Anterior cingulate cortex (tissue), 58 donors: ENCODE measurements at regions not wholly inside any gene's neighbourhood (a gene's known extent, or its start where the extent isn't known, plus 50 kb on each side); places are given as distances from the start of the nearest gene placed in this dataset.
"Not testable (repeated sequence)": the region's sequence is repeated elsewhere in the genome, so short reads cannot be mapped to it uniquely, and the experiment has no call there.

Experiments
- DNase-seq, 58 donors: peaks; one replicate each; lab custom pipeline; 2025; lab: John Stamatoyannopoulos, UW

DNA sequence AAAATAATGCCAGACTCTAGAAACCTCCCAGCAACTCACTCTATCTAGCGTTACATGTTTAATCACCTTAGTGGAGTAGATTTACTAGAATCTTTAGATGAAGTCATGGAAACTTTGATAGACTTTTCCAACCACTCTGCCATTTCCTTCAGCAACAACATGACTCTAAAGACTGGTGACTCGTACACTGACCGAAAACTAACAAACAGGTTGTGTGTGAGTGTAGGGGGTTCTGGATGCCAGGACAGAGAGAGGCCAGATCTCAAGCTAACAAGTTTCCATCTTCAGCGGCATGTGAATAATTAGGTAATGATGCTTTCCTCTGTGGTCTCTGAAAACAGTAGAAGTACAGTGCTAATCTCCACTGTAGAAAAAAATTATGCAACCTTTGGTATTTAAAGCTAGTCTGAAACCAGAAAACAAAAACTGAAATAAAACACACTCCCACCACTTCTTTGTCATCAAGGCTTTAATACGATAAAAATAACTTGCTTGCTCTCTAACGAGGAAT, 286.4 kb downstream of the PRDM5 start:
- no peak for DNase-seq

DNA sequence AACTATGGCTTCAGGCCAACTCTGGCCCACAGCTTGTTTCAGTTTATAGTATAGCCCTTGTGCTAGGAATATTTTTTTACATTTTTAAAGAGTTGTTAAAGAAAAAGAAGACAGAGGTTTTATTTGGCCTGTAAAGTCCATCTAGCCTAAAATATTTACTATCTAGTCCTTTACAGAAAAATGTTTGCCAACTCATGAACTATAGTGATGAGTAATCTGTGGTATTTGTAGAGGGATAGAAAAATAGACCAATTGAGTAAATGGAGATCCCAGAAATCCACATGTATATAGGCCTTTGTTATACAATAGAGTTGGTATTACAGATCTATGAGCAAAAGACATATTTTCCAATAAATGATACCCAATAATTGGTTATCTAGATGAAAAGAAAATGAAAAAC, 288.7 kb downstream of the PRDM5 start:
- DNase-seq = no peak

DNA sequence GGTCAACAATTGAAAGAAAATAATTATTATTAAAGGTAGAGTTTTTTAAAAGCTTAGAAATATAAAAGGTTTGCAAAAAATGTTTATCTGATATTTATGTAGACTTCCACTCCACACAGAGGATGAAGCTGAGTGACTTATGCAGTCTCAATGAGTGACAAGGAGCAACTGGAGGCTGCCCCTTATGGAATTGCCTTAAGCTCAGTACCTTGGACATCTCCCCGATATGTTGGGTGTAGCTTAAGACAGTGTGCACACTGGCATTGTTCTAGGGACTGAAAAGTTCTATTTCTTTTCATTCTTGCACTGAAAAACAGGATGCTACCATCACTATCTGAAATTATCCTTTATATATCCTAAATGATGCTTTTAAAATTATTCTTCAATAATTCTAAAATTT, 292.1 kb downstream of the PRDM5 start:
- no peak for DNase-seq

DNA sequence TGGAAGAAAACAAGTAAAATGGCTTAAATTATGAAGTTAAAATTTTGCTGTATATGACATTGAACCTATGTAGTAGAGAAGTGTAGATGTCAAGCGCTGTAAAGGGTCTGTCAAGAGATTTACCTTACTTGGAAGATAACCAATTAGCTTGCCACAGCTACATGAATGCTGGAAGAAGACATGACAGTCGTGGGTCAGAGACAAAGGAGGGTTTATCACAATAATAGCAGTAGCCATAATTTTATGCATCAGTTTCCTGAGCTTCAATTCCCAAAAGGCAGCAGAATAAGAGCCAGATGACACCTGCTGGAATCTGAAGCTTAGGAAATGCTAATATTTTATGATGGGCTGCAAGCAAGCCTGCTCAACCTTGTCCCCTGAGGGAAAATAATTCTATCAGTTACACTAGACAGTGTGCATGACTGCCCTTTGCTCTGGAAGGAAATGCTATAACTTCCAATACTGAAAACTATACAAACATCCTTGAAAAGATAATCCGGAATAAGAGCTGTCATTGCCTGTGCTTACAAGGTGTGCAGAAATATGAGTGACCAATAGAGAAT, 292.9 kb downstream of the PRDM5 start:
- DNase-seq = no peak

DNA sequence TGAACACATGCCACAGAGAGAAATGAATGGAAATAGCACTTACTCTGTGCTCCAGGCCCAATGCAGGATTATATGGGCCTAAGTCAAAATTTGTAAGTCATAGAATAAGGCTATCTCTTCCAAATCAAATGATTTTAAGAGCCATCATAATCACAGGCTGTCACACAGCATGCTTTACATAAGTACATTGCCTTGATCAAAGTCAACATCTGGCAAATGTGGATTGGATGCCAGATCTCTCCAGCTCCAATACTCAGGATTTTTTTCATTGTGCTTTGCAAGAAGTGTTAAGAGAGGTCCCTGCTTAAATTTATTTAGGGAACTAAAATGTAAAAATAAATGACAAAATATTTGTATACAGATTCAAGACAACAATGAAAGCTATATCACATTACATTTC, 299.9 kb downstream of the PRDM5 start:
- no peak for DNase-seq

DNA sequence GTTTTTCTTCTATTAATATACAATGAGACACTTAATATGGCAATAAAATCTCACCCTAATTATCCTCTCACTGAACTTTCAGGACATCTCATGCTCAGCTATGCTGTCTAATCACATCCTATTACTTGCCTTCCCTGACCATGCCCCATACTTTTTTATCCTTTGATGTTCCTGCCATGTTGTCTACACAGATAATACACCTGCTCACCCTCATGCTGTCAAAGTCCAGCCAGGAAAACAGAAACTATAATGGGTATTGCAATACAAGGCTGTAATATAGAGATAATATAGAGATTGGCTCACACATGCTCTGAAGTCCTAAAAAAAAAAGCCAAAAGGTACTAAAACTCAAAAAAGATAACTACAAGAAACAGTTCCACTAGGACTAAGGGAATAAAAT, 305.4 kb downstream of the PRDM5 start:
- no peak for DNase-seq

DNA sequence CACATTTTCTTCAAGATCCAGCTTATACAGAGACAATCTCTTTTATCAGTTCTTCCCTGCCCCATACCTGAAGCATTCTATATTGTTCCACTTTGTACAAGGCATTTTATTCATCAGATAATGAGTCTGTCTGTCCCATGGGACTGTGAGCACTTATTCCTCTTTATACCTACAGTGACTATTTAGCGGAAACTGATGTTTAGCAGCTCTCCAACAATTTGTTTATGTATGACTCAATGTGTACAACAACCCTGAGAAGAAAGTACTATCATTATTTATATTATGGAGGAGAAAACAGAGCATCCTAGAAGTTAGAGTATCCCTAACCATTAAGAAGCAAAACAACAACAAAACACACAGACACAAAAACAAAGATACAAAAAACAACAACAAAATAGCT, 306.5 kb downstream of the PRDM5 start:
- no peak for DNase-seq

DNA sequence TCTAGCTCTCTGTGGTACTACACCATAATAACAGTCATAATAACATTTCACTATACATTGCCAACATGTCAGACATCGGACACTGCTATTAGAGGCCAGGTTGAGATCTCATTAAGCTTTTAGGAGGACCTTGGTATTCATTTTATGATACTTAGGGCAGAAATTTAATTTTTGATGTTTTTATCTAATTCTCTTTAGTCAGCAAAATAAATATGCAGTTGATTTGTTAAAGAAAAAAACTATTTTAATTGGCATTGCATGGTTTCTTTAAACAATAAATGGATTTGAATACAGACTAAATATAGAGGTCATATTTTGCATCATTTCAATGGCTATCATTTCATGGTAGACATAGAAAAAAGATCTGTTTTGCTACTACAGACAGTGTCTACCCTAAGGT, 308.7 kb downstream of the PRDM5 start:
- no peak for DNase-seq

DNA sequence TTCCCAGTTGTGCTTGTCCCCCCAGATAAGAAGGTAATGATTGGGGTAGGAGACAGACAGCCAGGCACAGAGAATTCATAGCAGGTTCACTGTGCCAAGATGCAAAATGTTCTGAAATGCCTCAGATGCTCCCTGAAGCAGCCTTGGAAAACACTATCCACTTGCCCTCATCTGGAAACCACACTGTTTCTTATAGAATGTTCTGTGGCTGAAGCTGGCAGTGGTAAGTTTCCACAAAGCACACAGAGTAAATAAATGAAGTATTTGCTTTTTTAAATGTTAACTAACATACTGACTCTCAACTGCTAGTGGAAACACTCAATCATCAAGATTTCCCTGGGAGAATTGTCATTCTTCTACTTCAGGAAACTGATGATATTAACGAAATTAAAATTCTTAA, 311.4 kb downstream of the PRDM5 start:
- DNase-seq = no peak

DNA sequence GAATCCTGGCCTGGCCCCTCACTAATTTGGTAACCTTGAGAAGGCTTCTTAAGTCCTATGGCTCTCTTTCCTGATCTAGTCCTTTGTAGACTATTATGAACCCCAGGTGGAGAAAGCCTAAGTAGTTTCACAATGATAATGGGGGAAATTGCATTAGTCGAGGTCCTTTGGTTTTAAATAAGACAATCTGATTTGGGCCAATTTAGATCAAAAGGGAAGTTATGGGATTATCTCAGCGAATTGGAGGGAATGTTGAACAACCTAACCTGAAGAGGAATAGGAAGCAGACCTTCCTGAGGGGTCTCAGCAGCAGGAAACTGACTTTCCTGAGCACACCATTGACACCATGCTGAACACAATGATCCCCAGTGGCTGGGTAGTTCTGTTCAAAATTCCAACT, 331.5 kb downstream of the PRDM5 start:
- no peak for DNase-seq

DNA sequence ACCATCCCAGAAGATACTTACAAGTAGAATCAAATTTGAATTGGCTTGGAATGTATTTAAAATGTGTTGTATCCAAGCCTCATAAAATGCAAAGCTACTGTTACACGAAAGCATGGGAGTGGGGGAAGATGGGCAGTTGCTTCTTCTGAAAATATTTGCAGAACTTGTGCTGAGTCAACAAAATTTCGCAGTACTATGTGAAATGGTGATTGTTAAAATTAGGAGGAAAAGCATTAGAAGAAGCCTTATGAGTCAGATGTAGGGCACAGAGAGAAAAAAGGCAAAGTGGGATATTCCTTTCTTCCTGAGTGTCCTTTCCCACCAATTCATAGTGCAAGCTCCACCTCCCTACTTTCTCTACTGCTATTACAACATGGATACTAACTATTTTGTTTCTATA, 332.7 kb downstream of the PRDM5 start:
- no peak for DNase-seq

DNA sequence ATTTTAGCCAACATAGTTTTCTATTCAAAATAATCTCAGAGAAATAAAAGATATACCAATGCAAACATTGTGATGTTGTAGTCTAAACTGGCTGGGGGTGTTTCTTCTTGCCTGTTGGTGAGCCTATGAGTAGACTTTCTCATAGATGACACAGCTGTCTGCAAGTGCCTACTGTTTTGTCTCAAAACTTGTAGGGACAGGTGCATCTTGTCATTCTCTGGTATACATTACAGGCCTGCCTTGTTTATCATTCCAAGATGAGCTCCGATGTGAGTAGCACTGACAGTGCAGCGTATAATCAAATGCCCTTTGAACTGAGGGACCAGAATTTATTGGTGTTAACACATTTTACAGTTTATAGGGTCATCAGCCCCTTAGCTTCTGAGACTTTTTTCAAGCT, 353.8 kb downstream of the PRDM5 start:
- DNase-seq = no peak

DNA sequence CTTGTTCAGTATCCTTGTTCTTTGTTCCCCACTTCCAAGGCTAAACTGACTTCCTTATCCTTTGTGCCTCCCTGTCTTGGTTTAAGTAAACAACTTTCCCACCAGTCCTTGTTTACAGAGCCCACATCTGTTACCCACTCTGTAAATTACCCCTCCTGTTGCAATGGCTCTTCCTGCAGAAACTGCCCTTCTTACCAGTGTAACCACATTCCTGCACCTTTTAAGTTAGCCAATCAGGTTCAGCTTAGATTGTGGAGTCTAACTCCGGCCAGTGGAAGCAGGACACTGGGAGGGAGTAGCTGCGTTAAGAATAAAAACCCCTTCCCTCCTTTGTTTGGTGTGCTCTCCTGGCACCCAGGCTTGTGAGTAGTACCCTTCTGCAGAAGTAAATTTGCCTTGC, 360.9 kb downstream of the PRDM5 start:
- DNase-seq = no peak

DNA sequence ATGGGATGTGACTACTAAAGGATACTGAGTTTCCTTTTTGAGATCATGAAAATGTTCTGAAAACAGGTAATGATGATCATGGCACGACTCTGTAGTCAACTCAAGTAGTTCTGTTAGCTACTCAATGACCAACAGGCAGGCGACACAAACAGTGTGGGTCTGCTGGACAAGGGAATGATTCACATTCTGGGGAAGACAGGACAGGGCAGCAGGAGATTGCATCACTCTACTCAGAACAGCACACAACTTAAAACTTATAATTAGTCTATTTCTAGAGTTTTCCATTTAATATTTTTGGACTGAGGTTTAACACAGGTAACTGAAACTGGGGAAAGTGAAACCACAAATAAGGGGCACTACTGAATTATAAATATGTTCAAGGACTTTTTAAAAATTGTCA, 365.2 kb downstream of the PRDM5 start:
- no peak for DNase-seq

DNA sequence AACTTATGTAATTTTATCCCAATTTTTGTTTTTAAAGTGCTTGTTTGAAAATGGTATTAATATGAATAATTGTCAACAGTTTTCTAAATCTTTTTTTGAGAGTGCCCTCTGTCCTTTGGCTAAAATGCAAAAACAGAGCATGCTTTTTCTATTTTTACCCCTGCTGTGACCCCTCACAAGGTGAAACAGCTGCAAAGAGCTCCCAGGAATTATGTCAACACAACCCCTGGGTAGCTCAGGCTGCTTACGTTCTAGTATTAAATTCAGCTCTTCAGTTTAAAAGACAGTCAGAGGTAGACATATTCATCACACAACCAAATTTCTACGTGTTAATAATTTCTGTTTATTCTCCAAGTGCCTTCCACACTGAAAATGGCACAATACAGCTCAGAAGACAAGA, 367.5 kb downstream of the PRDM5 start:
- no peak for DNase-seq

DNA sequence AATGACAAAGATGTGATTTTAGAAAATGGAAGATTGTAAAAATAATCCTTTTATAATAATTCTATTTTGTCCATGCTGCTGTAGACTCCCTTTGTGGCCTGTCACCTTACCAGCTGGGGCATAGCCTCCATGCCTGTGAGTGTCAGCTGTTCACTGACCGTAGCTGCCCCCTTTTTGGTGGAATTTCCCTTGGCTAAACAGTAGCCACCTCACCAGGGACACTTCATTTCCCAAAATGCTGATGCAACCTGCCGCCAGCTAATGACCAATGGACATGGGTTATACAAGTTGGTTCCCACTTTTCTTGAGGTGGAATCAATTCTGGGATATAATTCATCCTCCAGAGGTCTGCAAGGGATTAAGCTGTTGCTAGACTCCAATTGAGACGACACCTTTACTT, 368.4 kb downstream of the PRDM5 start:
- no peak for DNase-seq

DNA sequence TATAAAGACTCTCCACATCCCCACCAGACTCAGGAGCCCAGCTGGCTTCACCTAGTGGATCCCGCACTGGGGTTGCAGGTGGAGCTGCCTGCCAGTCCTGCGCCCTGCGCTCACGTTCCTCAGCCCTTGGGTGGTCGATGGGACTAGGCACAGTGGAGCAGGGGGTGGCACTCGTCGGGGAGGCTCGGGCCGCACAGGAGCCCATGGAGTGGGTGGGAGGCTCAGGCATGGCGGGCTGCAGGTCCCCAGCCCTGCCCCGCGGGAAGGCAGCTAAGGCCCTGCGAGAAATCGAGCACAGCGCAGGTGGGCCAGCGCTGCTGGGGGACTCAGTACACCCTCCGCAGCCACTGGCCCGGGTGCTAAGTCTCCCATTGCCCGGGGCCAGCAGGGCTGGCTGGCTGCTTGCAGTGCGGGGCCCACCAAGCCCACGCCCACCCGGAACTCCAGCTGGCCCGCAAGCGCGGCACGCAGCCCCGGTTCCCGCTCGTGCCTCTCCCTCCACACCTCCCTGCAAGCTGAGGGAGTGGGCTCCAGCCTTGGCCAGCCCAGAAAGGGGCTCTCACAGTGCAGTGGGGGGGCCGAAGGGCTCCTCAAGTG, 371.8 kb downstream of the PRDM5 start:
- not testable (repeated sequence) for DNase-seq

DNA sequence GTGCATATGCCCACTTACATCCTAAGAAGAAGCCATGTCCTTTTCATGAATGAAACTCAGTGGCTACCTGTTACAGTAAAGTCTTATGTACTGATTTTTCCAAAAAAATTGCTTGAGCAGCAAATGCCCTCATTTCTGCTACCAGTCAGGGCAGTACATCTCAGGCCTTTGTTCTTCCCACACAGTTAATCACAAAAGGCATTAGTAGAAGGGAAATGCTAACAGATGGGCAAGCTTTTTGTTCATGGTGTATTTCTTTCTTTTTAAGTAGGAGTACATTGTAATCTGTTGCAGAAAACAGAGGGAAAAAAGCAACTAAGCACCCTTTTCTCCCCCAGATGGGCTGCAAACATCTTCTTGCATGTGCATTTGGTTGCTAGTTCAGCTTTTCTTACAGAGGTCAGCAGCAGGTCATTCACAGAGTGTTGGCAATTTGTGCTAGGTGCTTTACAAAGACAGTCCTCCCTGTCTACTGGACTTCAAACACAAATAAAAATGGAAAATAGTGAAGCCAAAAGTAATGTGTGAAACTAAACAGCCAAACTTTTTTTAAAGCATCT, 373.4 kb downstream of the PRDM5 start:
- no peak for DNase-seq

DNA sequence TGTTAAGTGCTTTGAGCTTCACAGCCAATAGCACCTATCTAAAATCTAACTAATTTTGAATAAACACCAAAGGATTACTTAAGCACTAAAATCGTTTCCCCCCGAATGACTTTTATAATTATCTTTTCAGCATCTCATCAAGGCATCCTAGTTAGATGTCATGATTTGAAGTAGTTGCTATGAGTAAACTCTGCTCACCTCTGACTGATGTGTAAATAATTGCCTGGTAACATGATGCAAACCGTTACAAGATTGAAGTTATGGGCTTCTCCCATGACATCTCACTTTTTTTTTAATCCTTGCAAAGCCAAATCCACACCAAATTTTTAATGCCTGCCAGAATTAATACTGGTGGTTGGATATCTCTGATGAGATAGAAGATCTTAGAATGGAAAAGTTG, 377.1 kb downstream of the PRDM5 start:
- DNase-seq = no peak

DNA sequence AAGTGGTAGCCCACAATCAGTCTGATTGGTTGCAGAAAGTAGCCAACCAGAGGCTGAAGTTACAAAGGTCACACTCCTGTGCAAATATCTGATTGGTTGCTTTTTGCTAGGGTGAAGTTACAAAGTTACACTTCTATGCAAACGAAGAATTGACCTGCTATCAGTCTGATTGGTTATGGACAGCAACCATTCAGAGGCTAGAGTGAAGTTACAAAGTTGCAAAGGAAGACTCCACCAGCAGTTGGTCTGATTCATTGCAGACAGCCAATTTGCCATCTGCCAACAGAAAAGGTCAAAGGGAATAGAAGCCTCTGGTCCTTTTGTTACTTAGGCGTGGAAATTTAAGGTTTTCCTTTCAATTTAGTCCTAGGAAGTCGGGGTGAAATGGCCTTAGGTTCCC, 377.7 kb downstream of the PRDM5 start:
- no peak for DNase-seq

DNA sequence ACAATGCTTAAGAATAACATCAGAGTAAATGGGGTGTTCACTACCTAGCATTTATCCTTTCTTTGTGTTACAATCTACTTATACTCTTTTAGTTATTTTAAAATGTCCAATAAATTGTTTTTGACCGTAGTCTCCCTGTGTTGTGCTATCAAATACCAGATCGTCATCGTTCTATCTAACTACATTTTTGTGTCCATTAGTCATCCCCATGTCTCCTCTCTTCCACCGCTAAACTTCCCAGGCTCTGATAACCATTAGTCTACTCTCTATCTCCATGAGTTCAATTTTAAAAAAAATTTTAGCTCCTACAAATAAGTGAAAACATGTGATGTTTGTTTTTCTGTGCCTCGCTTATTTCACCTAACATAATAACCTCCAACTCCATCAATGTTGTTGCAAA, 381.9 kb downstream of the PRDM5 start:
- DNase-seq = no peak

DNA sequence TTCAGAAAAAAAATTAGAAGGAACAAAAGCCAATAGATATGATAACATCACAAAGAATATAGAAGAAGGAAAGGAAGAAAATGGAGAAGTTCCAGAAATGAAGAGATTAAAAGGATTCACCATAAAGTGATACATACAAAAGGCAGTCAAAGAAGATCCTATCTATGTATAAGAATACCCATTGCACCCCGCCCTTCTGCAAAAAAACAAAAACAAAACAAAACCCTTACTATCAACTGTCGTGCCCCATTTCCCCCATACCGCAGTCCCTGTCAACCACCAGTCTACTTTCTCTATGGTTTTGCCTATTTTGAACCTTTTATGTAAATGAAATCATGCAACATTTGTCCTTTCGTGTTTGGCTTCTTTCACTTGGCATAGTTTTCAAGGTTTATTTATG, 385.6 kb downstream of the PRDM5 start:
- no peak for DNase-seq

DNA sequence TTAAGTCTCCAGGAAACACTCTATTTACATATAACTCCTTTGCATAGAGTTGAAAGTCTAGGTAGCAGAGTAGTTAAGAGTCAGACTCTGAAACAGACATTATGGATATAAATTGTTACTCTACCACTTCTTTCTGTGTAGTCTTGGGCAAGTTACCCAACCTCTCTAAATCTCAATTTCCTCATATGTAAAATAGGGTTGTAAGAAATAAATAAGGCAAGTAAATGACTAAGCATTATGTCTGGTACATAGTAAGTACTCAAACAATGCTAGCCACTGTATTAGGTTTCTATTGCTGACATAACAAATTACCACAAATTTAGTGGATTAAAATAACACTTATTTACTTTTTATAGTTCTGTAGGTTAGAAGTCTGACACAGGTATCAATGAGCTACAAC, 394.1 kb downstream of the PRDM5 start:
- DNase-seq = no peak
